ENCODE measurements at regions not wholly inside any gene's neighbourhood (a gene's known extent, or its start where the extent isn't known, plus 50 kb on each side); places are given as distances from the start of the nearest gene placed in this dataset.

GRCh38 chr10:125329056-125329455 is 168.7 kb upstream of the CTBP2 start:
- no peak for TF ChIP-seq CTCF (IDR thresholded peaks at IDR 0.05)
- Mint-ChIP-seq H3K4me1 (ENCODE audit: unreplicated experiment) (no peaks in the 10 kb centered on the region), H3K36me3 (ENCODE audit: unreplicated experiment) (no peaks in the 10 kb centered on the region), H3K27ac (ENCODE audit: unreplicated experiment) (no peak overlapping the region), H3K27me3 (ENCODE audit: unreplicated experiment) (peaks cover 4% of the 10 kb centered on the region), H3K9me3 (ENCODE audit: unreplicated experiment) (no peaks in the 10 kb centered on the region), H3K4me3 (ENCODE audit: unreplicated experiment) (no peak overlapping the region)
- DNase-seq (ENCODE audit: extremely low spot score, unreplicated experiment) = no peak

DNA sequence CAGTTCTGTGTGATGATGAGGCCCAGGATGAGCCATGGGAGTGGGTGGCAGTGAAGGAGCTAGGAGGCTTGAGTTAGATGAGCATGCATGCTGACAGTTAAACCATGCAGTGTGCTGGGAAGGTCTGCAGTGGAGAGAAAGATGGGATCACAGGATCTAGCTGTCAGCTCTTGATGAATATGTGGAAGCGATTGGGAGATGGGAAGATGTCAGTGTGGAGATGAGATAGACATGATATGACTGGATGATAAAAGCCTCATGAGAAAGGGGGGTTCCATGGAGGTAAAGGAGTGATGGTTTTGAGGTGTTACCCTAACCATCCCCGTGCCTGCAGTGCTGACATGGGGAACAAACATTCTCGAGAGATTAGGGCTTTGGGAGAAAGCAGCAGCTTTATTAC is 165.0 kb upstream of the CTBP2 start:
- H3K4me3 Mint-ChIP-seq (ENCODE audit: unreplicated experiment) = no peak overlapping the region
- no peak overlapping the region for H3K27ac Mint-ChIP-seq (ENCODE audit: unreplicated experiment)
- H3K9me3 Mint-ChIP-seq (ENCODE audit: unreplicated experiment) = peaks cover 9% of the 10 kb centered on the region
- no peak for TF ChIP-seq CTCF (IDR thresholded peaks at IDR 0.05)
- no peaks in the 10 kb centered on the region for H3K36me3 Mint-ChIP-seq (ENCODE audit: unreplicated experiment)
- H3K4me1 Mint-ChIP-seq (ENCODE audit: unreplicated experiment) = no peaks in the 10 kb centered on the region
- H3K27me3 Mint-ChIP-seq (ENCODE audit: unreplicated experiment) = peaks cover 6% of the 10 kb centered on the region
- no peak for DNase-seq (ENCODE audit: extremely low spot score, unreplicated experiment)

DNA sequence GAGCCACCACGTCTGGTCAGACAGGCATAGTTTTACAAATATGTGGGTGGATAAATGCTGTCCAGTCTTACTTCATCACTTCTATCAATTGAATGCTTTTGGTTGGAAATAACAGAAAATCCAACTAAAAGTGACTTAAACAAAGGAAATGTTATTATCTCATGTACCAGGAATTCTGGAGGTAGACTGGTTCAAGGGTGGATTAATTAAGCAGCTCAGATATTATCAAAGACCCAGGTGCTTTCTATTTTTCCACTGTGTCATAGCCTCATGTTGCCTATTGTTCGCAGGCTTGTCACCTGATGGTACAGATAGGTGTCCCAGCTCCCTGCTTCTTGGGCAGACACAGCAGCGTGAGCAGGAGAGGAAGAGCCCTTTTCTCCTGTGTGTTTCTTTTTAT is 156.1 kb upstream of the CTBP2 start:
- no peaks in the 10 kb centered on the region for H3K4me1 Mint-ChIP-seq (ENCODE audit: unreplicated experiment)
- no peak for TF ChIP-seq CTCF (IDR thresholded peaks at IDR 0.05)
- no peak overlapping the region for H3K4me3 Mint-ChIP-seq (ENCODE audit: unreplicated experiment)
- no peaks in the 10 kb centered on the region for H3K36me3 Mint-ChIP-seq (ENCODE audit: unreplicated experiment)
- no peak for DNase-seq (ENCODE audit: extremely low spot score, unreplicated experiment)
- no peaks in the 10 kb centered on the region for H3K9me3 Mint-ChIP-seq (ENCODE audit: unreplicated experiment)
- peaks cover 16% of the 10 kb centered on the region for H3K27me3 Mint-ChIP-seq (ENCODE audit: unreplicated experiment)
- no peak overlapping the region for H3K27ac Mint-ChIP-seq (ENCODE audit: unreplicated experiment)

GRCh38 chr10:125300937-125301336 is 140.6 kb upstream of the CTBP2 start:
- Mint-ChIP-seq H3K9me3 (ENCODE audit: unreplicated experiment) (no peaks in the 10 kb centered on the region), H3K4me1 (ENCODE audit: unreplicated experiment) (no peaks in the 10 kb centered on the region), H3K27ac (ENCODE audit: unreplicated experiment) (no peak overlapping the region), H3K36me3 (ENCODE audit: unreplicated experiment) (no peaks in the 10 kb centered on the region), H3K4me3 (ENCODE audit: unreplicated experiment) (no peak overlapping the region), H3K27me3 (ENCODE audit: unreplicated experiment) (peaks cover 17% of the 10 kb centered on the region)
- DNase-seq (ENCODE audit: extremely low spot score, unreplicated experiment) = no peak
- no peak for TF ChIP-seq CTCF (IDR thresholded peaks at IDR 0.05)

DNA sequence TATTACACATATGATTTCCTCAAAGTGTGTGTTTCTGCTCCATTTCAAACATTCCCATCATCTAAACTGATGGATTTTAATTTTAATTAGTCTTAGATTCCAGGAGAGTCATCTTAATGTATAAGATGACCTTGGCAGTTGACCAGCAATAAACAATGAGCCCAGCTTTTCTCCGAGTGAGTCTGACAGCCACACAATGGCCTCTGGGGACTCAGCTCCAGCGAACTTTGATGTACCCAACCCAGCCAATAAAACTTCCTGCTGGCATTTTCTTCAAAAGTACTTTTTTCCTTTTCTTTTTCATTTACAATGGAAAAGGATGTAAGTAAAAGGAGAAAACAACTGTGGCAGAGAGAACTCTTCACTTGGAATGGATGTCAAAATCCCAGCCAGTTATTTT is 139.1 kb upstream of the CTBP2 start:
- H3K27me3 Mint-ChIP-seq (ENCODE audit: unreplicated experiment) = peaks cover 19% of the 10 kb centered on the region
- no peak overlapping the region for H3K27ac Mint-ChIP-seq (ENCODE audit: unreplicated experiment)
- no peak for DNase-seq (ENCODE audit: extremely low spot score, unreplicated experiment)
- no peak overlapping the region for H3K4me3 Mint-ChIP-seq (ENCODE audit: unreplicated experiment)
- no peaks in the 10 kb centered on the region for H3K36me3 Mint-ChIP-seq (ENCODE audit: unreplicated experiment)
- no peaks in the 10 kb centered on the region for H3K9me3 Mint-ChIP-seq (ENCODE audit: unreplicated experiment)
- TF ChIP-seq CTCF (IDR thresholded peaks at IDR 0.05) = no peak
- H3K4me1 Mint-ChIP-seq (ENCODE audit: unreplicated experiment) = no peaks in the 10 kb centered on the region
